CD4-positive, alpha-beta memory T cell (primary cell): ENCODE measurements at regions not wholly inside any gene's neighbourhood (a gene's known extent, or its start where the extent isn't known, plus 50 kb on each side); places are given as distances from the start of the nearest gene placed in this dataset.
"Not testable (repeated sequence)": the region's sequence is repeated elsewhere in the genome, so short reads cannot be mapped to it uniquely, and the experiment has no call there.

Experiments used
- CTCF ChIA-PET: fragments of 350-600 bp; sonication (Branson Sonifier 250); formaldehyde crosslinking; loops from one replicate; lab custom pipeline; 2021; ENCODE audit warnings: inconsistent platforms; ENCODE audit not compliant: partially characterized antibody; lab: Charles Lee
- POLR2A ChIA-PET: fragments of 350-600 bp; sonication (Branson Sonifier 250); formaldehyde crosslinking; loops from one replicate; lab custom pipeline; 2021; ENCODE audit not compliant: partially characterized antibody; lab: Charles Lee
- DNase-seq, 5 donors: peaks; one replicate each; pipeline versions ENCODE4 v3.0.0 to v3.0.0-alpha.2; 2020 to 2022; ENCODE audit warnings: mixed read lengths in 1 of 5
- H3K27ac ChIP-seq: one replicate; pipeline ENCODE4 v1.7.0; 2013; ENCODE audit warnings: low read depth, low read length
- H3K27me3 ChIP-seq: 2 replicates; pipeline ENCODE4 v1.7.0; 2013; ENCODE audit warnings: mild to moderate bottlenecking, low read length, moderate library complexity; ENCODE audit not compliant: insufficient read depth
- H3K36me3 ChIP-seq: 2 replicates; pipeline ENCODE4 v1.7.0; 2013; ENCODE audit warnings: mild to moderate bottlenecking, low read length, moderate library complexity; ENCODE audit not compliant: insufficient read depth
- H3K4me1 ChIP-seq: 2 replicates; pipeline ENCODE4 v1.7.0; 2013; ENCODE audit warnings: mild to moderate bottlenecking, low read length, moderate library complexity; ENCODE audit not compliant: insufficient read depth
- H3K4me3 ChIP-seq, 2 donors: one replicate each; pipeline ENCODE4 v1.7.0; 2013; ENCODE audit warnings: low read length in 2 of 2, mild to moderate bottlenecking in 1 of 2
- H3K9me3 ChIP-seq, 2 donors: one replicate each; pipeline ENCODE4 v1.7.0; 2013; ENCODE audit warnings: low read length in 2 of 2, control low read depth in 1 of 2; ENCODE audit not compliant: control insufficient read depth in 1 of 2
- H3K27ac Mint-ChIP-seq, 7 donors: one replicate each; pipeline ENCODE4 v1.8.0; 2020 to 2021; ENCODE audit warnings: mixed read lengths in 7 of 7, mild to moderate bottlenecking in 6 of 7, inconsistent platforms in 3 of 7, moderate library complexity in 3 of 7
- H3K27me3 Mint-ChIP-seq, 2 donors: one replicate each; pipeline ENCODE4 v1.8.0; 2020 to 2021; ENCODE audit warnings: mixed read lengths in 2 of 2
- H3K36me3 Mint-ChIP-seq, 2 donors: one replicate each; pipeline ENCODE4 v1.8.0; 2020 to 2021; ENCODE audit warnings: mixed read lengths in 2 of 2, inconsistent platforms in 1 of 2, mild to moderate bottlenecking in 1 of 2
- H3K4me1 Mint-ChIP-seq, 4 donors: one replicate each; pipeline ENCODE4 v1.8.0; 2020 to 2021; ENCODE audit warnings: mixed read lengths in 4 of 4, mild to moderate bottlenecking in 1 of 4
- H3K4me3 Mint-ChIP-seq, 8 donors: one replicate each; pipeline ENCODE4 v1.8.0; 2020 to 2021; ENCODE audit warnings: mixed read lengths in 8 of 8, mild to moderate bottlenecking in 7 of 8, moderate library complexity in 6 of 8, inconsistent platforms in 3 of 8
- H3K9me3 Mint-ChIP-seq, 8 donors: one replicate each; pipeline ENCODE4 v1.8.0; 2020 to 2021; ENCODE audit warnings: mixed read lengths in 8 of 8, mild to moderate bottlenecking in 5 of 8, inconsistent platforms in 3 of 8, moderate library complexity in 1 of 8
- intact Hi-C: fragments of 100-400 bp; cut with micrococcal nuclease; formaldehyde crosslinking; loops from one replicate; pipeline ENCODE4 v1.15.1; 2023

DNA sequence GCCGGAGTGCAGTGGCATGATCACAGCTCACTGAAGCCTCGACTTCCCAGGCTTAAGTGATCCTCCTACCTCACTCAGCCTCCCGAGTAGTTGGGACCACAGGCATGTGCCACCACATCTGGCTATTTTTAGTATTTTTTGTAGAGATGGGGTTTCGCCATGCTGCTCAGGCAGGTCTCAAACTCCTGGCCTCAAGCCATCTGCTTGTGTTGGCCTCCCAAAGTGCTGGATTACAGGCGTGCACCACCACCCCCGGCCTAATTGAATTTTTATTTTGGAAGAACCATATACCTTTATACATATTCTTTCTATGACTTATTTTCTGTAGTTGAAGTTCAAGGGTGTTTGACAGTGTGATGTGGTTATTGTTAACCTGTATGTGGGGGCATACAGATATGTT is 2885.9 kb downstream of the RPIA start:
- H3K9me3 ChIP-seq, DNase-seq, H3K36me3 Mint-ChIP-seq, H3K36me3 ChIP-seq, H3K27ac Mint-ChIP-seq, H3K4me3 Mint-ChIP-seq, H3K27ac ChIP-seq, CTCF ChIA-PET, H3K4me3 ChIP-seq, H3K27me3 ChIP-seq, intact Hi-C loops, POLR2A ChIA-PET, H3K27me3 Mint-ChIP-seq, H3K4me1 ChIP-seq, H3K4me1 Mint-ChIP-seq, H3K9me3 Mint-ChIP-seq: not testable (repeated sequence)

DNA sequence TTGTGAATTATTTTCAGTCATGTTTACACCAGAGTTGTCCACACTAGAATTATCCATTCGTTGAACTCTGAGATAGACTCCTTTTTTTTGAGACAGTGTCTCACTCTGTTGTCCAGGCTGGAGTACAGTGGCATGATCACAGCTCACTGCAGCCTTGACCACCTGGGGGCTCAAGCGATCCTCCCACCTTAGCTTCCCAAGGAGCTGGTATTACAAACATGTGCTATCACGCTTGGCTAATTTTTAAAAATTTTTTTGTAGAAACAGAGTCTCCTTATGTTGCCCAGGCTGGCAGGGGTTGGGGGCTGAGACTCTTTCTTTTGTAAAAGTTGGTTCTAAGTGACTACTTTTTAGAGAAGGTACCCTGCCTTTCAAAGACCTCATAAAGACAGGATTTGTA is 2887.2 kb downstream of the RPIA start:
- CTCF ChIA-PET, H3K4me1 Mint-ChIP-seq, DNase-seq: not testable (repeated sequence)

DNA sequence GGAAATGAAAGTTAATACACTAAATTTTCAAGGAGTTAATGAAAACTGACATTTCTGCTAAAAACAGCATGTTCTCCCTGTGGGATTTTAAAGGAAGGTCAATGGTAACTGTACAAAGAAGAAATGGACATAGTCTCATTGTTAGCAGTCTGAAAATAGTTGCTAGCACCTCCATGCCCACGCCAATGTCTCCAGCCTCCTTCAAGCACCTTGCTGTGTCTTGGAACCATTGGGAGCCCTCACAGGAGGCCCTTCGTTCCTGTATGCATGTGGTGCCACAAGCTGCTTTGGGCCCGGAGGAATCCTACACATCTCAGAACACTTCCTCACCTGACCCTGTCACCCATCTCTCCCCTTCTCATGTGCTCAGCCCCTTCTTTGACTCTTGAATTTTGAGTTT is 2888.1 kb downstream of the RPIA start:
- H3K9me3 Mint-ChIP-seq, intact Hi-C loops, H3K27me3 ChIP-seq, H3K27ac ChIP-seq, H3K27me3 Mint-ChIP-seq, H3K4me1 Mint-ChIP-seq, H3K9me3 ChIP-seq, CTCF ChIA-PET, H3K4me3 Mint-ChIP-seq, H3K4me3 ChIP-seq, POLR2A ChIA-PET, H3K27ac Mint-ChIP-seq, DNase-seq, H3K4me1 ChIP-seq, H3K36me3 Mint-ChIP-seq, H3K36me3 ChIP-seq: not testable (repeated sequence)

More for the DNA sequence above, 2887.2 kb downstream of the RPIA start:
- H3K27ac Mint-ChIP-seq, H3K4me3 ChIP-seq, H3K9me3 ChIP-seq, H3K27me3 ChIP-seq, H3K27ac ChIP-seq, H3K36me3 Mint-ChIP-seq, H3K4me1 ChIP-seq, POLR2A ChIA-PET, H3K9me3 Mint-ChIP-seq, H3K4me3 Mint-ChIP-seq, intact Hi-C loops, H3K27me3 Mint-ChIP-seq, H3K36me3 ChIP-seq: not testable (repeated sequence)

DNA sequence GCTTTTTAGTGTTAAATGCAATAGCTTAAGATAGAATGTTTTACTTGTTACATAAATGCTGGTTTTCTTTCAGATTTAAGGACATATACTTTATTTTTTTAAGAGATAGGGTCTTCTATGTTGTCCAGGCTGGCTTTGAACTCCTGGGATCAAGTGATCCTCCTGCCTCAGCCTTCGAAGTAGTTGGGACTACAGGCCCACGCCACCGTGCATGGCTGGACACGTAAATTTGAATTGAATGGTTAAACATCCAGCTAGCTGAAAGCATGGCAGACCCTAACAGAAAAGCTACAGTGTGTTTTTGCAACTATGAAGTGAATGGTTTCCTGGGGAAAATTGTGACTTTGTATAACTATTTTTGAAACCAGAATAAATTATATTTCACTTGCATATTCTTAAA is 2888.6 kb downstream of the RPIA start:
- H3K9me3 ChIP-seq, intact Hi-C loops, CTCF ChIA-PET, H3K27ac ChIP-seq, H3K4me3 ChIP-seq, H3K27me3 Mint-ChIP-seq, DNase-seq, H3K4me3 Mint-ChIP-seq, H3K36me3 ChIP-seq, H3K27ac Mint-ChIP-seq, H3K36me3 Mint-ChIP-seq, POLR2A ChIA-PET, H3K4me1 ChIP-seq, H3K27me3 ChIP-seq, H3K4me1 Mint-ChIP-seq: not testable (repeated sequence)
- H3K9me3 Mint-ChIP-seq: peaks cover 3 to 12% (median 6%) of the 10 kb centered on the region in 8 donors

DNA sequence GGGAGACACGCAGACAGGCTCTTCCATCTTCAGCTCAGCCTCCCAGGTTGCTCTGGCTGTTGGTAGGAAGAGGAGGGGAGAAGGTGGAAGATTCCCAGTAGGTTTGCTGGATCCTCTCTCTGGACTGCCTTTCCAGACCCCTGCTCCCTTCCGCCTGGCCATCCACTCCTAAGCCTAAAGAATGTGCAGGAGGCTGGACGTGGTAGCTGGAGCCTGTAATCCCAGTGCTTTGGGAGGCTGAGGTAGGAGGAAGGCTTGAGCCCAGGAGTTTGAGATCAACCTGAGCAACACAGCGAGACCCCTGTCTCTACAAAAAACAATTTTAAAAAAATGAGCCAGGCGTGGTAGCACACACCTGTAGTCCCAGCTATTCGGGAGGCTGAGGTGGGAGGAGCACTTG is 2895.6 kb downstream of the RPIA start:
- H3K4me3 Mint-ChIP-seq, DNase-seq, H3K27ac Mint-ChIP-seq, H3K36me3 ChIP-seq, H3K36me3 Mint-ChIP-seq, intact Hi-C loops, H3K27me3 Mint-ChIP-seq, H3K9me3 ChIP-seq, POLR2A ChIA-PET, CTCF ChIA-PET, H3K4me3 ChIP-seq, H3K27ac ChIP-seq, H3K4me1 Mint-ChIP-seq, H3K27me3 ChIP-seq, H3K4me1 ChIP-seq: not testable (repeated sequence)
- peaks cover 2 to 26% (median 11%) of the 10 kb centered on the region in 8 donors for H3K9me3 Mint-ChIP-seq

DNA sequence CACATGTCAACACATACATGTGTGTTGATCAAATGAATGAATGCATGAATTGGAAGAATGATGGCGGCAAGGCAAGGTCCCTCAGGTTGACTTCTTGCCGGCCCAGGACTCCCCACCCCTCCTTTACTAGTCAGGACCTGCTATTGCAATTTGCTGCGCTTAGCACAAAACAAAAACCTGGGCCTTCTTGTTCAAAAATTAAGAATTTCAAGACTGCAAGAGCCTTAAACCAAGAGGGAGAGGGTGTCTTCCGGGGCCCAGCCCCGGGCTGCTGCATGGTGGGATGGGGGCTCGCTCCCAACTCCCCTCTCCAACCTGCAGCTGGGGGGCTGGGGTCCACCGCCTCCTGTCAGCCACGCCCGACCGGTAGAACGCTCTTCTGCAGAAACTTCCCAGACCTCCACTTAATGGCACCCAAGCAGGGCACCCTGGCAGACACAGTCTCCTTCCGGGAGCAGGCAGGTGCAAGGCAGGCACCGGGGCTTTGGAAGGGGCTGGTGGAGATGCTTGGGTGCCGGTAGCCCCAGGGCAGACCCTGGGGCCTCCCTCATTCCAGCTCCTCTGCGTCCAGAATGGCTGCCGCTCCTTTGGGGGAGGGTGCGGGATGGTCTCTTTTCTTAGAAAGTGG is 2896.5 kb downstream of the RPIA start:
- H3K4me3 Mint-ChIP-seq, H3K4me1 ChIP-seq, DNase-seq, H3K36me3 ChIP-seq, H3K27me3 ChIP-seq, H3K4me3 ChIP-seq, H3K9me3 ChIP-seq, H3K4me1 Mint-ChIP-seq, H3K27me3 Mint-ChIP-seq, H3K36me3 Mint-ChIP-seq, H3K27ac ChIP-seq, H3K27ac Mint-ChIP-seq, POLR2A ChIA-PET, CTCF ChIA-PET, intact Hi-C loops: not testable (repeated sequence)
- H3K9me3 Mint-ChIP-seq: peaks cover 2 to 26% (median 12%) of the 10 kb centered on the region in 8 donors

DNA sequence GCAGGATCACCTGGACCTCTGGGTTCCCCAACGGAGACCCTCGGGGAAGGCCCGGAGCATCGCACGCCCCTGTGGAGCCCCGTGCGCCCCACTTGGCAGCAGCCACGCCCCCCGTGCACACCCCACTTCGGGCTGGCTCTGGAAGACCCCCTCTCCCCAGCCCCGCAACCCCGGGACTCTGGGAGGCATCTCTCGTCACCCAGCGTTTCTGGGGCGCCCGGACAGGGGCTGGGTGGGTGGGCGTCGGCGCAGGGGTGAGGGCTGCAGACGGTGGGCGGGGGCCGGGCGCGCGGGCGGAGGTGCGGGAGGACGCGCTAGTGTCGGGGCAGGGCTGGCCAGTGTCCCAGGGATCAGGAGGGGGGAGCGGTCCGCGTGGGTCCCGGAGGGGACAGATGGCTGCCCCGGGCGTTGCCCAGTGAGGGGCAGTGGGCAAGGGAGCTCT is 2897.3 kb downstream of the RPIA start:
- H3K4me3 ChIP-seq, POLR2A ChIA-PET, intact Hi-C loops, H3K36me3 ChIP-seq, H3K27ac Mint-ChIP-seq, H3K27me3 Mint-ChIP-seq, H3K4me1 ChIP-seq, H3K36me3 Mint-ChIP-seq, DNase-seq, H3K27ac ChIP-seq, H3K9me3 ChIP-seq, H3K27me3 ChIP-seq, CTCF ChIA-PET, H3K4me1 Mint-ChIP-seq, H3K4me3 Mint-ChIP-seq: not testable (repeated sequence)
- peaks cover 2 to 25% (median 11%) of the 10 kb centered on the region in 8 donors for H3K9me3 Mint-ChIP-seq
